Neutrophil (primary cell): ENCODE measurements at regions not wholly inside any gene's neighbourhood (a gene's known extent, or its start where the extent isn't known, plus 50 kb on each side); places are given as distances from the start of the nearest gene placed in this dataset.

Experiments
- H3K27ac ChIP-seq: fragments of 200-600 bp; sonication (generic); 2 replicates; pipeline ENCODE4 v1.5.1; 2016; ENCODE audit warnings: mild to moderate bottlenecking, moderate library complexity
- H3K27me3 ChIP-seq: fragments of 200-600 bp; sonication (generic); 2 replicates; pipeline ENCODE4 v1.6.0; 2016; ENCODE audit warnings: mild to moderate bottlenecking
- H3K36me3 ChIP-seq: fragments of 200-600 bp; sonication (generic); 2 replicates; pipeline ENCODE4 v1.5.1; 2017
- H3K4me1 ChIP-seq, 2 experiments: fragments of 200-600 bp in 1 of 2; sonication (generic) in 1 of 2; 1 replicate in 1 of 2; 2 replicates in 1 of 2; pipeline versions ENCODE4 v1.5.1 to v1.6.1; 2013 to 2016; ENCODE audit warnings: low read depth in 1 of 2, low read length in 1 of 2, mild to moderate bottlenecking in 1 of 2, moderate library complexity in 1 of 2; ENCODE audit not compliant: control insufficient read depth in 1 of 2, insufficient read depth in 1 of 2
- H3K4me3 ChIP-seq, 2 experiments: fragments of 200-600 bp in 1 of 2; sonication (generic) in 1 of 2; 1 replicate in 1 of 2; 2 replicates in 1 of 2; pipeline ENCODE4 v1.5.1; 2013 to 2016; ENCODE audit warnings: low read depth in 1 of 2, low read length in 1 of 2, mild to moderate bottlenecking in 1 of 2, moderate library complexity in 1 of 2
- H3K9me3 ChIP-seq: fragments of 200-600 bp; sonication (generic); 2 replicates; pipeline ENCODE4 v1.5.1; 2016
- TF ChIP-seq, protein P1 (sequence below): fragments of 200-600 bp; sonication (generic); IDR thresholded peaks from 2 replicates; pipeline ENCODE4 v1.5.1; 2016; ENCODE audit warnings: antibody characterized with exemption

DNA sequence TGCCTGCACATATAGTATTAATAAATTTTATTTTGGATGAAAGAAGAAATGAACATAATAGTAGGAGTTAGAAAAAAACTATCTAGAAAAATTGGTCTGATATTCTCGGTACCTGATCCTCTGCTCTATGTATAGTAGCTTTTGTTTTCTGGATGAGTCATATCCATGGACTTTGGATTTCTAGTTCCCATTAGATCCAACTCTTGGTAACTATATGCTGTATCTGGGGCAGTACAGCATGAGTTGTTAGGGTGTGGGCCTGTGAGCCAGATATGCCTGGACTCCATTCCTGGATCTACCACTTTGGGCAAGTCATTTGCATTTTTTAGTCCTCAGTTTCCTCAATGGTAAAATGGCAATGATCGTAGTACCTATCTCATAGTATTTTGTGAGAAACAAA lies 372.2 kb upstream of the PKN2 start:
- Histone ChIP-seq H3K27me3 (no peaks in the 10 kb centered on the region), H3K36me3 (no peaks in the 10 kb centered on the region), H3K27ac (no peak overlapping the region), H3K4me3 (no peak overlapping the region), H3K9me3 (no peaks in the 10 kb centered on the region), H3K4me1 (peaks cover 0 to 6% of the 10 kb centered on the region in 2 experiments)
- TF ChIP-seq, protein P1, sequence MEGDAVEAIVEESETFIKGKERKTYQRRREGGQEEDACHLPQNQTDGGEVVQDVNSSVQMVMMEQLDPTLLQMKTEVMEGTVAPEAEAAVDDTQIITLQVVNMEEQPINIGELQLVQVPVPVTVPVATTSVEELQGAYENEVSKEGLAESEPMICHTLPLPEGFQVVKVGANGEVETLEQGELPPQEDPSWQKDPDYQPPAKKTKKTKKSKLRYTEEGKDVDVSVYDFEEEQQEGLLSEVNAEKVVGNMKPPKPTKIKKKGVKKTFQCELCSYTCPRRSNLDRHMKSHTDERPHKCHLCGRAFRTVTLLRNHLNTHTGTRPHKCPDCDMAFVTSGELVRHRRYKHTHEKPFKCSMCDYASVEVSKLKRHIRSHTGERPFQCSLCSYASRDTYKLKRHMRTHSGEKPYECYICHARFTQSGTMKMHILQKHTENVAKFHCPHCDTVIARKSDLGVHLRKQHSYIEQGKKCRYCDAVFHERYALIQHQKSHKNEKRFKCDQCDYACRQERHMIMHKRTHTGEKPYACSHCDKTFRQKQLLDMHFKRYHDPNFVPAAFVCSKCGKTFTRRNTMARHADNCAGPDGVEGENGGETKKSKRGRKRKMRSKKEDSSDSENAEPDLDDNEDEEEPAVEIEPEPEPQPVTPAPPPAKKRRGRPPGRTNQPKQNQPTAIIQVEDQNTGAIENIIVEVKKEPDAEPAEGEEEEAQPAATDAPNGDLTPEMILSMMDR: no peak

DNA sequence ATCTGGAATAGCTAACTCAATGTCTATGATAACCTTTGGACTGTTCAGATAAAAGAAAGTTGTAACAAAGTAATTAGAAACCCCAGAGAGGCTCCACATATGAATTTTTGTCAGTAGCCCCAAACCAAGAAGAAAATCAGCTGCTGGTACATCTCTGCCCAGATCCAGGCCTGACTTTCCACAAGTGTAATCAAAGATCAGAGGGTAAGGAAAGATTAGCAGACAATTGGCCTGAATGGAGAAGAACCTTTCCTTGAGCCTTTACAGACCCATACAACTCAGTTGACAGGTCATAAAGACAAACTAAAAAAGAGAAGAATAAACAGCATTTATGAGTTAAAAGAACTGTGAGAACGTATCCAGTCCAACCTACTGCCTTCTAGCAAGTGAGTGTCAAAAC lies 366.7 kb upstream of the PKN2 start:
- Histone ChIP-seq H3K9me3 (no peaks in the 10 kb centered on the region), H3K4me1 (no peaks in the 10 kb centered on the region), H3K4me3 (no peak overlapping the region), H3K27ac (no peak overlapping the region), H3K27me3 (no peaks in the 10 kb centered on the region), H3K36me3 (no peaks in the 10 kb centered on the region)
- TF ChIP-seq, protein P1: no peak

DNA sequence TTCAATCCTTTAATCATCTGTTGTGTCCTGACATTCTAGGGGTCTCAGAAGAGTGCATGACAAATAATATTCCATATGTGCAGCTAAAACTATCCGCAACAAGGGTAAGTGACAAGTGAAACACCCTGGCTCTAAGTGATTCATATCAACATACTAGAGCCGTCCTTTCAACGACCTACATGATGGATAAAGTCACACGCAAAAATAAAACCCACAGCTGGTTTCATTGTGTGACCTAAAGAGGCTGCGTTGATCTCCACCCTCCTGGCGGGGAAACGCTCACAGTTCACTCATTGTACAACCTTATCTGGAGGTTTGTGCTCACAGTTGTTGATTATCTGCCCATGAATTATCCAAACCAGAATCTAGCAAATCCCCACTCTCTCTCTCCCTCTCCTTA lies 365.3 kb upstream of the PKN2 start:
- Histone ChIP-seq H3K4me3 (no peak overlapping the region), H3K36me3 (no peaks in the 10 kb centered on the region), H3K4me1 (no peaks in the 10 kb centered on the region), H3K27me3 (no peaks in the 10 kb centered on the region), H3K9me3 (no peaks in the 10 kb centered on the region), H3K27ac (no peak overlapping the region)
- TF ChIP-seq, protein P1: no peak

DNA sequence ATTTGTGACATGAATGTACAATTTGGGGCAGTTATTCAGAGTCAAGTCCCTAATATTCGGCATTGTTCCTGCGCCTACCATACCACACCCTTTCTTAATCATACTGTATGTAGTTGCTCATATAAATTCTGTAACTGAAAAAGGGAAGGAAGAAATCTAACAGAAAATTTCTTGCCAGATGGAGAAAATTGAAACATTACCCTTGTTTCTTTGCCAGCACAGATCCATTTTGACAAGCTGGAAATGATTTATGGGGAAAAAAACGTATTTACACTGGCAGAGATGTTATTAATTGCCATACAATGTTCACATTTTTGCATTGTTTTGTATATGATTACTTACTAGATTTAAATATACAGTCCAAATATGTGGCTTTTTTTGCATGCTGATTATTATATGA lies 363.8 kb upstream of the PKN2 start:
- no peaks in the 10 kb centered on the region for H3K36me3 ChIP-seq
- H3K4me3 ChIP-seq: no peak overlapping the region
- H3K9me3 ChIP-seq: no peaks in the 10 kb centered on the region
- no peaks in the 10 kb centered on the region for H3K27me3 ChIP-seq
- no peaks in the 10 kb centered on the region for H3K4me1 ChIP-seq
- TF ChIP-seq, protein P1: no peak
- H3K27ac ChIP-seq: no peak overlapping the region

DNA sequence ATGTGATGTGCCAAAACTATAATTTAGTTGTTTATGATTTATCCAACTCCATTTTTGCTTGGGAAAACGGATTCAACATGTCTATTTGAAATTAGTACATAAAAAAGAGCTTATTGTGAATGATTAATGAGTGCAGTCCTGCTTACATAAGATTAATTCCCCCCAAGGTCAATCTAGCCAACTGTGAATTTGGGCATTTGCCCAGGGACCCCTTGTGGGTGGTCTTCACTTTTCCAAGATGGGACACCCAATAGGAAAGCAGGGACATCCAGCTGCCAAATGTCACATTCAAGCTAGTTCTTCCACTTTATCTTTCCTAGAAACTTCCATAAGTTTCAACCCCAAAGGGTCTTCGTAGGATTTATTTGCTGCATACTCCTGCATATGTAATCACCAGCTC lies 362.4 kb upstream of the PKN2 start:
- H3K27me3 ChIP-seq: no peaks in the 10 kb centered on the region
- no peaks in the 10 kb centered on the region for H3K4me1 ChIP-seq
- H3K36me3 ChIP-seq: no peaks in the 10 kb centered on the region
- H3K9me3 ChIP-seq: no peaks in the 10 kb centered on the region
- no peak overlapping the region for H3K27ac ChIP-seq
- TF ChIP-seq, protein P1: no peak
- no peak overlapping the region for H3K4me3 ChIP-seq

DNA sequence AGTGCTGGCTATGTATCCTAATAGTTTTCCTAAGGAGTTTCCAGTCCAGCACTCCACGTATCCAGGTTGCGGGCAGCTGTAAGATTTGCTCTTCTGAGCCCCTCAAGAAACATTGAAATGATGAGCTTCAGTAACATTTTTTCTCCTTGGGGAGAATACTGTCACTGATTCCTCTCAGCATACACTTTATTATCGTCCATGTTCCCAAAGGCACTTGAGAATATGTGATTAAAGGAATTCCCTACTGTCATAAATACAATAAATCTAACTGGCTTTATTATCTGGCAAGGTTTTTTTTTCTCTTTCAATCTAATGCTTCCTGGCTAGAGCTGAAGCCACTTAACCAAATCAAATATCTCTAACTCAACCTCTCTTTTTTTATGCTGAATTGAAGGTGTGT lies 359.2 kb upstream of the PKN2 start:
- Histone ChIP-seq H3K36me3 (no peaks in the 10 kb centered on the region), H3K4me3 (no peak overlapping the region), H3K27me3 (no peaks in the 10 kb centered on the region), H3K27ac (no peak overlapping the region), H3K4me1 (no peaks in the 10 kb centered on the region), H3K9me3 (no peaks in the 10 kb centered on the region)
- TF ChIP-seq, protein P1: no peak
